GM12878 (cell line): ENCODE measurements at regions not wholly inside any gene's neighbourhood (a gene's known extent, or its start where the extent isn't known, plus 50 kb on each side); places are given as distances from the start of the nearest gene placed in this dataset.

Experiments used
- ATAC-seq: fragments of 200-7000 bp; cut with Tn5 transposase; 3 replicates; pipeline ENCODE4 v1.9.1; 2020; ENCODE audit warnings: mild to moderate bottlenecking, moderate library complexity
- BruUV-seq: library from RNA; stranded (reverse); fragments of 400-500 nt; replicated peaks from 2 replicates; lab custom pipeline; 2021; lab: Mats Ljungman, UMichigan
- CTCF ChIA-PET: fragments of 300-600 bp; sonication (Branson Sonifier 250); formaldehyde crosslinking; extraction: SDS; loops from one replicate; lab custom pipeline; 2021; ENCODE audit warnings: inconsistent platforms; lab: Yijun Ruan, JAX
- POLR2A ChIA-PET: fragments of 350-600 bp; formaldehyde crosslinking; extraction: SDS; loops from one replicate; lab custom pipeline; 2021; ENCODE audit warnings: inconsistent platforms; lab: Charles Lee
- RAD21 ChIA-PET: fragments of 300-600 bp; sonication (Branson Sonifier 250); formaldehyde crosslinking; loops from one replicate; lab custom pipeline; 2023; ENCODE audit warnings: antibody characterized with exemption; ENCODE audit not compliant: unreplicated experiment; lab: Charles Lee
- SMC1A ChIA-PET: fragments of 300-600 bp; sonication (Branson Sonifier 250); formaldehyde crosslinking; loops from one replicate; lab custom pipeline; 2023; ENCODE audit not compliant: unreplicated experiment, uncharacterized antibody; lab: Charles Lee
- DNase-seq: peaks from one replicate; pipeline ENCODE4 v3.0.0-alpha.2; 2011; ENCODE audit warnings: low read depth, low spot score
- FAIRE-seq: peaks from 3 replicates; lab custom pipeline; 2011; peaks lifted over from hg19 to GRCh38; lab: Jason Lieb, UNC
- H2AFZ ChIP-seq: 2 replicates; pipeline ENCODE4 v1.6.0; 2011; ENCODE audit warnings: low read depth, low read length, control low read depth; ENCODE audit not compliant: control insufficient read depth
- H3K27ac ChIP-seq: 2 replicates; pipeline ENCODE4 v1.5.1; 2011; ENCODE audit warnings: control low read depth; ENCODE audit not compliant: control insufficient read depth, insufficient read depth
- H3K27me3 ChIP-seq, 2 experiments: replicated peaks in 1 of 2; 2 replicates each; pipeline versions ENCODE4 v1.6.0 to v1.6.1; 2011; ENCODE audit warnings: low read length in 1 of 2; ENCODE audit not compliant: control insufficient read depth in 2 of 2, insufficient read depth in 2 of 2
- H3K36me3 ChIP-seq, 2 experiments: 2 replicates each; pipeline ENCODE4 v1.5.1; 2011; ENCODE audit warnings: low read length in 1 of 2; ENCODE audit not compliant: control insufficient read depth in 2 of 2, insufficient read depth in 2 of 2
- H3K4me1 ChIP-seq: 2 replicates; pipeline ENCODE4 v1.6.1; 2011; ENCODE audit warnings: mild to moderate bottlenecking, low read length, moderate library complexity, mixed read lengths; ENCODE audit not compliant: control insufficient read depth, insufficient read depth
- H3K4me2 ChIP-seq: 2 replicates; pipeline ENCODE4 v1.6.0; 2011; ENCODE audit warnings: control low read depth; ENCODE audit not compliant: control insufficient read depth, insufficient read depth
- H3K4me3 ChIP-seq: fragments of 200-600 bp; sonication (generic); 2 replicates; pipeline ENCODE4 v1.5.1; 2016
- H3K79me2 ChIP-seq: 2 replicates; pipeline ENCODE4 v1.6.0; 2011; ENCODE audit warnings: low read length; ENCODE audit not compliant: control insufficient read depth, insufficient read depth
- H3K9ac ChIP-seq: 2 replicates; pipeline ENCODE4 v1.8.0; 2011; ENCODE audit warnings: low read length, control low read depth, mixed read lengths; ENCODE audit not compliant: control insufficient read depth, insufficient read depth
- H3K9me3 ChIP-seq: replicated peaks from 3 replicates; pipeline ENCODE4 v1.5.1; 2011; ENCODE audit warnings: mild to moderate bottlenecking, low read length; ENCODE audit not compliant: control insufficient read depth, insufficient read depth
- H4K20me1 ChIP-seq: 2 replicates; pipeline ENCODE4 v1.6.0; 2011; ENCODE audit not compliant: control insufficient read depth, insufficient read depth
- CEBPB ChIP-seq, 2 experiments: fragments of 150-350 bp in 1 of 2; IDR thresholded peaks; 2 replicates each; pipeline ENCODE4 v1.6.1; 2012 to 2014; ENCODE audit warnings: low read depth in 2 of 2, low read length in 2 of 2, borderline replicate concordance in 1 of 2, inconsistent platforms in 1 of 2
- CHD4 ChIP-seq: fragments of 200-600 bp; sonication (generic); IDR thresholded peaks from 2 replicates; pipeline ENCODE4 v1.6.1; 2016; ENCODE audit warnings: mild to moderate bottlenecking
- ELK1 ChIP-seq: IDR thresholded peaks from 2 replicates; pipeline ENCODE4 v1.6.1; 2012; ENCODE audit warnings: low read depth, low read length, improper control_type of control experiment
- FOS ChIP-seq: IDR thresholded peaks from 3 replicates; pipeline ENCODE4 v1.6.1; 2011; ENCODE audit warnings: borderline replicate concordance; ENCODE audit not compliant: insufficient read length; ENCODE audit errors: extremely low read depth
- HDGF ChIP-seq: fragments of 450-650 bp; IDR thresholded peaks from 2 replicates; pipeline ENCODE4 v1.6.1; 2016; ENCODE audit warnings: antibody characterized with exemption
- IKZF1 ChIP-seq: fragments of 450-650 bp; conservative IDR thresholded peaks from 2 replicates; pipeline ENCODE4 v1.6.1; 2017; ENCODE audit warnings: antibody characterized with exemption, mild to moderate bottlenecking
- MAX ChIP-seq: IDR thresholded peaks from 2 replicates; pipeline ENCODE4 v1.6.1; 2012; ENCODE audit warnings: low read depth, low read length, improper control_type of control experiment
- NBN ChIP-seq: fragments of 450-650 bp; IDR thresholded peaks from 2 replicates; pipeline ENCODE4 v1.6.1; 2016
- NR2F1 ChIP-seq: fragments of 450-650 bp; conservative IDR thresholded peaks from 2 replicates; pipeline ENCODE4 v1.6.1; 2017; ENCODE audit warnings: mild to moderate bottlenecking
- PKNOX1 ChIP-seq: fragments of 450-650 bp; IDR thresholded peaks from 2 replicates; pipeline ENCODE4 v1.6.1; 2016; ENCODE audit warnings: mild to moderate bottlenecking
- RB1 ChIP-seq: fragments of 450-650 bp; formaldehyde crosslinking; IDR thresholded peaks from 2 replicates; pipeline ENCODE4 v1.6.1; 2017; ENCODE audit warnings: mild to moderate bottlenecking, borderline replicate concordance
- RELB ChIP-seq: fragments of 450-650 bp; IDR thresholded peaks from 2 replicates; pipeline ENCODE4 v1.6.1; 2017; ENCODE audit warnings: low read depth, mild to moderate bottlenecking, moderate library complexity
- REST ChIP-seq: IDR thresholded peaks from 2 replicates; pipeline ENCODE4 v1.6.1; 2012; ENCODE audit warnings: mild to moderate bottlenecking, low read depth, low read length
- SREBF2 ChIP-seq: IDR thresholded peaks from 2 replicates; pipeline ENCODE4 v1.6.1; 2012; ENCODE audit warnings: mild to moderate bottlenecking, low read length
- TCF3 ChIP-seq: IDR thresholded peaks from 2 replicates; pipeline ENCODE4 v1.6.1; 2012; ENCODE audit warnings: low read depth, mild to moderate bottlenecking, low read length, borderline replicate concordance; ENCODE audit not compliant: insufficient read depth
- ZBTB33 ChIP-seq: fragments of 450-650 bp; IDR thresholded peaks from 2 replicates; pipeline ENCODE4 v1.6.1; 2017; ENCODE audit warnings: mild to moderate bottlenecking
- ZNF207 ChIP-seq: fragments of 450-650 bp; IDR thresholded peaks from 2 replicates; pipeline ENCODE4 v1.6.1; 2014; ENCODE audit warnings: antibody characterized with exemption, mild to moderate bottlenecking, borderline replicate concordance
- WGBS: methylation state at CpG from one replicate; pipeline ENCODE4 v1.1.6; 2016; ENCODE audit warnings: low lambda C conversion rate; ENCODE audit not compliant: insufficient replicate concordance, insufficient coverage; ENCODE audit errors: missing lambda C conversion rate; 5-methylcytosine and 5-hydroxymethylcytosine counted together
- in situ Hi-C: fragments of 300-500 bp; cut with MboI; formaldehyde crosslinking; loops from 9 replicates; pipeline ENCODE4 v1.14.3; 2018; ENCODE audit warnings: mixed read lengths
- intact Hi-C: fragments of 100-400 bp; cut with micrococcal nuclease; formaldehyde crosslinking; loops from one replicate; pipeline ENCODE4 v1.14.2; 2022; ENCODE audit not compliant: unreplicated experiment

- FAIRE-seq = no peak
Observed at GRCh38 chr10:130233035-130233360, 96.8 kb downstream of the GLRX3 start.

More at GRCh38 chr10:130233035-130233360, 96.8 kb downstream of the GLRX3 start:
- Histone ChIP-seq H3K27ac (no peak overlapping the region), H3K79me2 (no peaks in the 10 kb centered on the region), H3K4me2 (no peak overlapping the region), H3K9ac (no peak overlapping the region), H4K20me1 (no peaks in the 10 kb centered on the region), H3K4me1 (no peaks in the 10 kb centered on the region), H3K27me3 (no peaks in the 10 kb centered on the region), H3K36me3 (no peaks in the 10 kb centered on the region), H2AFZ (no peak overlapping the region), H3K9me3 (no peaks in the 10 kb centered on the region), H3K4me3 (no peak overlapping the region)
- TF ChIP-seq CEBPB (IDR thresholded peaks at IDR 0.05; ENCODE audit: borderline replicate concordance in 1 of 2, low read depth in 2 of 2, low read length in 2 of 2) = no peak
- TF ChIP-seq HDGF = no peak
- TF ChIP-seq MAX = no peak
- TF ChIP-seq SREBF2 = no peak
- no peak for TF ChIP-seq ZNF207
- TF ChIP-seq NR2F1 = no peak
- no peak for TF ChIP-seq NBN
- no peak for TF ChIP-seq RB1
- no peak for TF ChIP-seq PKNOX1
- no peak for TF ChIP-seq TCF3
- TF ChIP-seq REST = no peak
- TF ChIP-seq ZBTB33 = no peak
- no peak for TF ChIP-seq IKZF1
- TF ChIP-seq FOS = no peak
- no peak for TF ChIP-seq ELK1
- TF ChIP-seq CHD4 = no peak
- no peak for TF ChIP-seq RELB
- ChIA-PET POLR2A (no interaction called here), SMC1A (no interaction called here), CTCF (no interaction called here), RAD21 (no interaction called here)
- 55% methylated on average over 14 of the region's 14 CpGs for WGBS
- in situ Hi-C loops = no loop called here
- intact Hi-C loops = no loop called here
- ATAC-seq (no peak), DNase-seq (no peak)
- no TSS peak for BruUV-seq
